ENCODE measurements at regions not wholly inside any gene's neighbourhood (a gene's known extent, or its start where the extent isn't known, plus 50 kb on each side); places are given as distances from the start of the nearest gene placed in this dataset.
"Not testable (repeated sequence)": the region's sequence is repeated elsewhere in the genome, so short reads cannot be mapped to it uniquely, and the experiment has no call there.

DNA sequence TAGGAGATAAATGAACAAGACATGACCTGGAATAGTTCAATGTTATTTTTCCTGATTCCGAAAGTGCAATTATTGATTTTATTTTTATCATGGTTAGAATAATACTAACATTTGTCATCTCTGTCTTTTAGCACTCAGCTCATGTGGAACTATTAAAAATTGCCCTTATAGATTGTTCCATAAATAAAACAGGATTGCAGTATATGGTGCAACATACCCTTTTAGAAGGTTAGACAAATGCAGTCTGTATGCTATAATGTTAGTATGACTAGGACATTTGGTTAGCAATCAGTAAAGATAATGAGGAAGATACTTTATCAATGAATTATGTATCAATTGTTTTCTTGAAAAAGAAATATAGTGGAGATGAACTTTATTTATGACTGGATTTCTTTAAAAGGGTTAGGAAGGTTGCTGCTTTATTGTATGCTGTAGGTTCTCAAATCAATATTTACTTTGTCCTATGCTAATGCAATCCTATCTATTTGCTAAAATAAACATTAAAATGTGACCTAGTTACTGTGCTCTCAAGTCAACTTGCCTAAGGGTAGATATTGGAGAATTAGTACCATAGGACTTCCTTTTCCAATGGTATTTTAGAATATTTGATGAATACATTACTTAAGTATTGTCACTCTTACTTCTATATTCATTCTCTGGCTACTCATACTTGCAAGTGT lies 348.9 kb upstream of the ISL1 start:
- DNase-seq, result no peak

DNA sequence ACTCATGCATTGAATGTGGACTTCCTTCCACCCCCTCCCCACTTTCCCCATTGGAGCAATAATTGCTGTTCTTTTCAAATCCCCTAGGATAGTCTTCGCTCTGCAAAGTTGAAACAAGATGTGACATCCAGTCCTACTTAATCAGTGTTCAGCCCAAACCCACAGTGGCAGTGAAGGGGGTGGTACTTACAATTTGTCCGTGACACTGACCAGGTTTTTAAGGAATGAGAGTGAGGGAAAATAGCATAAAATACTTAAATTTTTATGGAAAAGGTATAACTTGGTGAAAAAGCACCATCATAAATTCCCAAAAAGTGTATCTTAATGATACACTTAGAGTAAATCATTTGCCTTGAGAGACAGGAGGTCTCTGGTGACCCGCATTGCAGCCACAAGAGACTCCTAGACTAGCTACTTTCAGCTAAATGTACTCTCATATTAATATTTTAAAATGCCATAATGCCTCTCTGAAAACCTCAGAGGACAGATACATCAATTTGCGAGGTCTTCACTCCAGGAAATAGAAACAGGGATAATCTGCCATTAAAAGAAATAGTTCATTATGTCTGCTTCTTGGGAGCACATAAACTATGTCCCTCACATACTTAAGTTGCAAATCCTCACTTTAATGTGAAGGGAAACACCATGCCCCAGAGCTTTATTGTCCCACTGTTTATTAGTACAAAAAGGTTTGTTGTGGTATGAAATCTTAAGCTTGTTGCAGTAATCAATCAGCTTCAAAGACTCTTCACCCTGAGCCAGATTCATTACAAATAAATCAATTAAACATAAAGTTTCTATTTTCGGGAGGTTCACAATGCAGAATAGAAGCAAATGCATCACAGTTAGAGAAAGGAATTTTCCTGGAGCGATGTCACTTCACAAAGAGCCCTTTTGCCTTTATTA lies 343.6 kb upstream of the ISL1 start:
- no peak for DNase-seq

GRCh38 chr5:51043745-51044144 lies 339.5 kb upstream of the ISL1 start:
- no peak for DNase-seq

DNA sequence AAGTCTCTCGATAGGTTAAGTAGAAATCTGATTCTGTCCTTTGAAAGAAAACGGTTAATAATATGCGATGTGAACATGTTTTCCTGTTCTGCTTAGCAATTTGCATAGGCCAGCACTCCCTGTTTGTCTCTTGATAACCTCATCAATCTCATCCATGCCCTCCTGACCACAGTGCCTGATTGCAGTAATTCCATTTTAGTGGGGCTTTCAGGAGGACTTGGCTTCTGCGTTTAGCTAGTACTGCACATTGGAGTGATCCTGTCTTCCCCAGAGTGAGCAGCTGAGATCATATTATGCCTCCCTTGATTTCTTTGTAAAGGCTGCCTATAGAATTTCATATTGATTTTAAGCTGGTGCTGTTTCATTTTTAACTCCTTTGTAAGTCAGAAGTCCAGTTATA lies 335.9 kb upstream of the ISL1 start:
- DNase-seq, result no peak

DNA sequence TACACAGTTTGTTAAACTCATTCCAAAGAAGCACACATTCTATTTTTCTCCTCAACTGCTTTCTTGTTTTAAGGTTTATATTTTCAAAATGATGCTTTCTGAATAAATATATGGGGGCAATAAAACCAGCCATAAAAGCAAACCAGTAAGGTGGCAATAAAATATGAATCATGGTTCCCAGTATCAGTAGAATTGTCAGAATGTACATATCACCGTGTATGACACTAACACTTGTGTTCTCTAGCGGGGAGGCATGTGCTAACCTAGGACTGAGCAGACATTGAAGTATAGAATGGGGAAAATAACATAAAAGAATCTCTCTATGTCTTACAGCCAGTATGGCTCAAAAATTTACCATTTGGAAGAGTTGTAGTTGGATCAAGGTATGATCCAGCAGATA lies 329.9 kb upstream of the ISL1 start:
- DNase-seq, result no peak

DNA sequence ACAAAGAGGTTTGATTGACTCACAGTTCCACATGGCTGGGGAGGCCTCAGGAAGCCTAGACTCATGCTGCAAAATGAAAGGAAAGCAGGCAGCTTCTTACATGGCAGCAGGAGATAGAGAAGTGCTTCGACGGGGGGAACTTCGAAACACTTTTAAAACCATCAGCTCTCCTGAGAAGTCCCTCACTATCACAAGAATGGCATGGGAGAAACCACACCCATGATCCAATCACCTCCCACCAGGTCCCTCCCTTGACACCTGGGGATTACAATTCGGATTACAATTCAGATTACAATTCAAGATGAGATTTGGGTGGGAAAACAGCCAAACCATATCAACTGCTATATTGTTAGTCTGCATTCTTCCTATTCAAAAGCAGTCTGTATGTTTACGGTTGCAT lies 322.3 kb upstream of the ISL1 start:
- no peak for DNase-seq

GRCh38 chr5:51072937-51073336 lies 310.3 kb upstream of the ISL1 start:
- no peak for DNase-seq

- DNase-seq, result no peak
These were observed 300.5 kb upstream of the ISL1 start for GRCh38 chr5:51082741-51083140.

- no peak for DNase-seq
These were observed 291.4 kb upstream of the ISL1 start for GRCh38 chr5:51091816-51092215.

GRCh38 chr5:51095486-51095885 lies 287.8 kb upstream of the ISL1 start:
- no peak for DNase-seq

DNA sequence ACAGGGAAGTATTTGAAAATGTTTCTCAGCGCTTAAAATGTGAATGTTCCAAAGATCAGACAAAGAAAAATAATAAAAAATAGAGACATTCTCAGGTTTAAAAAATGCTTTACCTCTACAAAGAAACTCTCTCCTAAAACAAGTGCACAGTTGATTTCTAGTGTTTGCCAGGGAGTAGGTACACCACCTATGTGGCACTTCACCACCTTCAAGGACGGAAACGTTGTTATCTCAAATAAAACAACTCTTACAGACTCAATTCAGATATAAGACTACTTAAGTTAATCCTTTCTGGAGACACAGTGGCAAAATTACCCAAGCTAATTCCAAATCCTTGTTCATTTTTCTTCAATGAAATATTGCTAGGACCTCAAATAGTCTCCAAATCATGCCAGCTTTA lies 286.4 kb upstream of the ISL1 start:
- no peak for DNase-seq

DNA sequence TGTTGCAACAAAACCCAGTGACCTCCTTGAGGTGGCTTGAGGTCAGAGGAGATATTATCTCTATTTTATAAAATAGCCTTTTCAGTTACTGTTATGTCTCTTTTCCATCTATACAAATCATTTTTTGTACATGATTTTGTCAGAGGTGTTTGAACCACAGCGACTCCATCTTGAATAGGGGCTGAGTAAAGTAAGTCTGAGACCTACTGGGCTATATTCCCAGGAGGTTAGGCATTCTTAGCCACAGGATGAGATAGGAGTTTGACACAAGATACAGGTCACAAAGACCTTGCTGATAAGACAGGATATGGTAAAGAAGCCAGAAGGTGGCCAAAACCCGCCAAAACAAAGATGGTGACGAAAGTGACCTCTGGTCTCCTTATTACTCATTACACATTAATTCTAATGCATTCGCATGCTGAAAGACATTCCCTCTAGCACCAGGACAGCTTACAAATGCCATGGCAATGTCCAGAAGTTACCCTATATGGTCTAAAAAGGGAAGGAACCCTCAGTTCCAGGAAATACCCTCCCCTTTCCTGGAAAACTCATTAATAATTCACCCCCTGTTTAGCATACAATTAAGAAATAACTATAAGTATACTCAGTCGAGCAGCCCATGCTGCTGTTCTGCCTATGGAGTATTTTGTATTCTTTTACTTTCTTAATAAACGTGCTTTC lies 283.9 kb upstream of the ISL1 start:
- no peak for DNase-seq

DNA sequence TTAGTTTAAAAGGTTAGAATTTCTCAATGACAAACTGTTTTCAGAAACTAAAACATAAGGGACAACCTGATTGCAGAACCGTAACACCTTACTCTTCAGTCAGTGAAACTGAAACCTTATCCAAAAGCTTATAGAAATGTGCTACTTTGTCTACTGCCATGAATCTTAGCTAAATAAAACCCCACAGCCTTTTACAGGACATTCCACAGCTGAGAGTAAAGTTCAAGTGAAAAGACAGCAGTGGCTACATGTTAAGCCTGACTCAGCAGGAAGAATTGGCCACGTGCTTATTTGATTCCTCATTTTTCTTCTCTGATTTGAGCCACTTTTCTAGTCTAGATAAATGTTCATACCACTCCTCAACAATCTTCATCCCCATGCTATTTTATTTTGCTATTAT lies 278.7 kb upstream of the ISL1 start:
- DNase-seq, result no peak

- DNase-seq, result no peak
These were observed 273.4 kb upstream of the ISL1 start for GRCh38 chr5:51109786-51110410.

GRCh38 chr5:51131266-51131665 lies 252.0 kb upstream of the ISL1 start:
- no peak for DNase-seq

DNA sequence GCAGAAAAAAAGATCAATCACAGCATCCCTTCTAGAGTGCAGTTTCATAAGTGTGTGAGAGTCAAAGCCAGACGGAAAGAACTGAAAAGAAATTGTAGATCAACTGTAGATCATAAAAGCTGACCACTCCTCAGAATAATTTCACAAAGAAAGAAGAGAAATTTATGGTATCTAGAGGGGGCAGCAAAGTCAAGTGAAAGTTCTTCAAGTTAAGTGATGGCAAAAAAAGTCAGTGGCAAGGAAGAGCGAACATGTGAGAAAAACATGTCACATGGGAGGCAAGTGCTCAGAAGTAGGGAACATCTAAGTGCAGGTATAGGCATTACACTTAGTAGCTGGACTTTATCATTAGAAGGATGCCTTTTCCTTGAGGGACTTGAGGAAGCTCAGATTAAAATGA lies 245.1 kb upstream of the ISL1 start:
- DNase-seq, result no peak

DNA sequence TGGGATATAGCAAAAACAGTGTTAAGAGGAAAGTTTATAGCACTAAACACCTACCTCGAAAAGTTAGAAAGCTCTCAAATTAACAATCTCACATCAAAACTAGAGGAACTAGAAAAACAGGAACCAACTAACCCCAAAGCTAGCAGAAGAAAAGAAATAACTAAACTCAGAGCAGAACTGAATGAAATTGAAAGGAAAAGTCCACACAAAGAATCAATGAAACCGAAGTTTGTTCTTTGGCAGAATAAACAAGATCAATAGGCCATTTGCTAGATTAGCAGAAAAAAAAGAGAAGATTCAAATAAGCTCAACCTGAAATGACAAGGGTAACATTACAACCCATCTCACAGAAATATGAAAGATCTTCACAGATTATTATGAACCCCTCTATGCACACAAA lies 234.8 kb upstream of the ISL1 start:
- no peak for DNase-seq

GRCh38 chr5:51156222-51156621 lies 227.0 kb upstream of the ISL1 start:
- no peak for DNase-seq

GRCh38 chr5:51156838-51157237 lies 226.4 kb upstream of the ISL1 start:
- no peak for DNase-seq

GRCh38 chr5:51159164-51159563 lies 224.1 kb upstream of the ISL1 start:
- no peak for DNase-seq

DNA sequence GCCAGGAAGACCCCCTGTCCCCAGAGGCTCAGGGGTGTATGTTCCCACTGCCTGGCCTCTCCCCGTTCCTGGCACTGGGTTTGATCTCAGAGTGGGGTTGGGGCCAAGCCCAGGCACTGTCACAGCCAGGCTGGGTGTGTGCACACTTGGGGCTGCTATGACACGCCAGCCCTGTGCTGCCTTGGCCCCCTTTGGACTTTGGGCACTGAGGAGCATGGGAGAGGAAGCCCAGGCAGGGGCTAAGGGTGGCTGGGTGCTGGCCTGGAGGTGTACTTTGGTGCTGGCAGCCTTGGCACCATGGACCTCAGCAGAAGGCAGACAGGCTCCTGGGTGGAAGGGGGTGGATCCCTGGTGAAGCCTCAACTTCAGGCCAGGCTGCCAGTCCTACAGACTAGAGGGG lies 223.6 kb upstream of the ISL1 start:
- peak; percentile 42 for DNase-seq

- DNase-seq, result no peak
These were observed 221.0 kb upstream of the ISL1 start for GRCh38 chr5:51162245-51162644.

- not testable (repeated sequence) for DNase-seq
These were observed 217.6 kb upstream of the ISL1 start for GRCh38 chr5:51165621-51166020.
